GM20000 (cell line): ENCODE measurements at regions not wholly inside any gene's neighbourhood (a gene's known extent, or its start where the extent isn't known, plus 50 kb on each side); places are given as distances from the start of the nearest gene placed in this dataset.

Experiments
- DNase-seq: peaks from one replicate; pipeline ENCODE4 v3.0.0; 2012; ENCODE audit warnings: low spot score
- TF ChIP-seq, protein P1 (sequence below): IDR thresholded peaks from 2 replicates; pipeline ENCODE4 v1.5.1; 2012; ENCODE audit warnings: mild to moderate bottlenecking, control low read depth; ENCODE audit errors: extremely low read depth, missing control alignments

DNA sequence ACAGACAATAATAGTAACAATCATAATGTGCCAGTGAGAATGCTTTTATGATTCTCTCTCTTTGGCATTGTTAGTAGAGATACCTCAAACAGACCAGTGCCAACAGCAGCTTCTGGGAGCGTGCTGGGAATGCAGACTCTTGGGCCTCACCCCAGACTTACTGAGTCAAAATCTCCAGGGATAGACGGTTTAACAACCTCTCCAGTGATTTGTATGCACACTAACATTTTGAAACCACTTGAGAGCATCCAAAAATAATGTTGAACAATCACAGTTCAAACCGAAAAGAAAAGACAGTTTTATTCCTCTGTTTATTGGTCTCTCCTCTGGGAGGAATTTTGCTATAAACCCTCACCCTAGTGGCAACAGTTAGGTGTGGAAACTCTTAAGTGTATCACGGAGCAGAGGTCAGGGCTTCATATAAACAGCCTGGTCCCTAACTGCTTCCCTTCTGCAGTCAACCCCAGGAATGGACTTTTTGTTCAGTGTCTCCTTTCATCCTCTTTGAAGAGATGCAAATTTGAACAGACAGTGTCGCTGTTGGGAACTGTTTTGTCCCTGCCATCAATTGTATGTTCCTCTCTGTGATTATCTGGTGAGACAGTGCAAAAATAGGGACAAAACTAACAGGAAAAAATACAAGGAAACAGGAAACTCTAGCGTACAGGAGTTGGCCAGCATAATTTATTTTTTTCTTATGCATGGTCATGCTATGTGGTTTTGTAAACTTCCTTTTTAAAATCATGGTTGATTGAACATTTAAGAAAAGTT lies 162.4 kb upstream of the BTBD3 start:
- no peak for DNase-seq

DNA sequence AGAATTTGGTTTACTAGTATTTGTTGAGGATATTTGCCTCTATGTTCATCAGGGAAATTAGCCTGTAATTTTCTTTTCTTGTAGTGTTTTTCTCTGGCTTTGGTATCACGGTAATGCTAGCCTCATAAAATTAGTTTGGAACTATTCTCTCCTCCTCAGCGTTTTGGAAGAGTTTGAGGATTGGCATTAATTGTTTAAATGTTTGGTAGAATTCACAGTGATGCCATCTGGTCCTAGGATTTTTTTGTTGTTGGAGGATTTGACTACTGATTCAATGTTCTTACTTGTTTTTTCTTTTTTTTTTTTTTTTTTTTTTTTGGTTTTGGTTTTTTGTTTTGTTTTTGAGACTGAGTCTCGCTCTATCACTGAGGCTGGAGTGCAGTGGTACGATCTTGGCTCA lies 156.2 kb upstream of the BTBD3 start:
- no peak for DNase-seq
- TF ChIP-seq, protein P1, sequence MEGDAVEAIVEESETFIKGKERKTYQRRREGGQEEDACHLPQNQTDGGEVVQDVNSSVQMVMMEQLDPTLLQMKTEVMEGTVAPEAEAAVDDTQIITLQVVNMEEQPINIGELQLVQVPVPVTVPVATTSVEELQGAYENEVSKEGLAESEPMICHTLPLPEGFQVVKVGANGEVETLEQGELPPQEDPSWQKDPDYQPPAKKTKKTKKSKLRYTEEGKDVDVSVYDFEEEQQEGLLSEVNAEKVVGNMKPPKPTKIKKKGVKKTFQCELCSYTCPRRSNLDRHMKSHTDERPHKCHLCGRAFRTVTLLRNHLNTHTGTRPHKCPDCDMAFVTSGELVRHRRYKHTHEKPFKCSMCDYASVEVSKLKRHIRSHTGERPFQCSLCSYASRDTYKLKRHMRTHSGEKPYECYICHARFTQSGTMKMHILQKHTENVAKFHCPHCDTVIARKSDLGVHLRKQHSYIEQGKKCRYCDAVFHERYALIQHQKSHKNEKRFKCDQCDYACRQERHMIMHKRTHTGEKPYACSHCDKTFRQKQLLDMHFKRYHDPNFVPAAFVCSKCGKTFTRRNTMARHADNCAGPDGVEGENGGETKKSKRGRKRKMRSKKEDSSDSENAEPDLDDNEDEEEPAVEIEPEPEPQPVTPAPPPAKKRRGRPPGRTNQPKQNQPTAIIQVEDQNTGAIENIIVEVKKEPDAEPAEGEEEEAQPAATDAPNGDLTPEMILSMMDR, result no peak

More for the DNA sequence above, 162.4 kb upstream of the BTBD3 start:
- TF ChIP-seq, protein P1, result no peak

DNA sequence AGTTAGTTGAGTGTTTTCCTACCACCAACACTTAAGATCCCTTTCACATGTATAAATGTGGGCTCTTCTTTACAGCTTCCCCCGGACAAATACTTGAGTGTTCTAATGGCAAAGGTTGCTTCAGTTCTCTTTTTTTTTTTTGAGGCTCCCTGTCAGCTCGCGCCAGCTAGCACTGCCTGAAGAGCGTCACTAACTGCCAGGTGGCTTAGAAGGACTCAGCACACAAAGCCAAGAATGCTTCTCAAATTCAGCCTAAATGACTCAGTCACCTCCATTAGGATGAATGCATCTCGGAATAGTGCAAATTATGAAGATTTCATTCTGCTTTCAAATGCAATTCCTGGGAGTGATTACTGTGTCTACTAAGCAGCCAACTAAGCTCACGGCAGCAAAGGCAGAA lies 150.7 kb upstream of the BTBD3 start:
- TF ChIP-seq, protein P1, result no peak
- no peak for DNase-seq

DNA sequence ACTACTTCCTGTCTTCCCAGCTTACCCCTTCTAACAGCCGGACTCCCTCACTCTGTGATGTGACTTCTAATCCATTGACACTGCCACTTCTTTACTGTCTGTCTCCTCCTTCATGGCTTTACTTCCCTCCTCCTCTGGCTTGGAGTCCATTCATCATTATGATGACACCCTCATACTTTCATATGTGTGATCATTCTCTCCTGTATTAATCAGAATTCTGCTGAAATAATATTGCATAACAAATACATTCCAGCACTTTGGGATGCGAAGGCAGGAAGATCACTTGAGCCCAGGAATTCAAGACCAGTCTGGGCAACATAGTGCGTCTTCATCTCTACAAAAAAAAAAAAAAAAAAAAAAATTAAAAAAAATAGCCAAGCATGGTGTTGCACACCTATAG lies 147.9 kb upstream of the BTBD3 start:
- DNase-seq, result no peak
- TF ChIP-seq, protein P1, result no peak

DNA sequence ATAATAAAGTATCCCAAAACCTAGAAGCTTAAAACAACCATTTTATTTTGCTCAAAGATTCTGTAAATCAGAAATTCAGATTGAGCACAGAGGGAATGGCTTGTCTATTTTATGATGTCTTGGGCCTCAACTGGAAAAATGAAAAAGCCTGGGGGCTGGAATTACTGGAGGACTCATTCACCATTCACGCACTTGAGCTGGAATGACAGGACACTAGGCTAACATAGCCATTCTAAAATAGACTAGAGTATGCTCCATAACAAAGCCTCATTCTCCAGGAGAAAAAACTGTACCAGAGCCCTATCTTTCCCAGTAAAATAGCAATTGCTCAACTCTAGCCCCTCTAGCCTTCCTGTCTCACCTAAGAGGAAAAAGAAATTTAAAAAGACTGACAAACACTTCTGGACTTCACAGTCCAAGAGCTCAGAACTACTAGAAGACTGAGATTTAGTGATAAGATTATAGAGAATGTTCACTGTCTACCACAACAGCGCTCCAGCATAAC lies 145.4 kb upstream of the BTBD3 start:
- no peak for DNase-seq
- TF ChIP-seq, protein P1, result no peak

DNA sequence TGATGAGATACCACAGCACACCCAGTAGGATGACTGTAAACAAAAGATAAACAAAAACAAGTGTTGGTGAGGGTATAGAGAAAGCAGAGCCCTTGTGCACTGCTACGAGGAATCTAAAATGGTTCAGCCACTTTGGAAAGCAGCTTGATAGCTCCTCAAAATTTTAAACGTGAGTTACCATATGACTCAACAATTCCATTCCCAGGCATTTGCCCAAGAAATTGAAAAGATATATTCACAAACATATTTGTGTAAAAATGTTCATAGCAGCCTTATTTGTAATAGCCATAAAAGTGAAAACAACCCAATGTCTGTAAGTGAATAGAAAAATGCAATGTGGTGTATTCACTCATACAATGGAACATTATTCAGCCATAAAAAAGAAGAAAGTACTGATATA lies 141.0 kb upstream of the BTBD3 start:
- no peak for DNase-seq
- TF ChIP-seq, protein P1, result no peak

DNA sequence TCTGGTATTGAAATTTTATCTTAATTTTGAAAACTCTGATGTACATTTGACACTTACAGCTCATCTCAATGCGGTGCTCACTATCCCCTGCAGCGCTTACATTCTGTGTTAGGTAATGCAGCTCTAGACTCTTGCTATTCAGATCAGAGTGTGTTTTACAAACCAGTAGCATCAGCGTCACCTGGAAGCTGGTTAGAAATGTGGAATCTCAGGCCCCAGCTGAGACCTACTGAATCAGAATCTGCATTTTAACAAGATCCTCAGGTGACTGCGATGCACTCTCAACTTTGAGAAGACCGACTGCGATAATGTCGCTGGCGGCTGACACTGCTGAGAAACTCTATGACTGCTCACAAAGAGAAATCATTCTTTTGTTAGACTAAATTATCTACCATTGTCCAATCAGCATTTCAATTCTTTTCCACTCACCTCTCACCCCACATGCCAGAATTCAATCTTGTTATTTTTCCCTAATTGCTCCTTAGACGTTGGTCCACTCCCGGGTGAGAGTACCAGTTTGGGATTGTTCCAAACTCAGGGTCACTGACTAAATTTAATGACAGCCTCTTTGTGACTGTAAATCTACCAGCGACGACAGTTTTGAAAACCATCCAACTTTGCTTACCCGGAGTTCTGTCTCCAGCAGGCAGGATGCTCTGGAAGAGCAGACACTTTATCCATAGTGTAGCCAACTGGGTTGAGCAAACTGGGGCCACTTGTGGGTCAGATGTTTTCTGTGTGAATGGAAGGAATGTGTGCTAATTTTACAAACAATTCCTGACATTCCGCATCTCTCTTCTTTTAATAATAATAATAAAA lies 140.1 kb upstream of the BTBD3 start:
- TF ChIP-seq, protein P1, result no peak
- no peak for DNase-seq
